Muscle layer of colon (tissue), 2 donors: ENCODE measurements at regions not wholly inside any gene's neighbourhood (a gene's known extent, or its start where the extent isn't known, plus 50 kb on each side); places are given as distances from the start of the nearest gene placed in this dataset.
"Not testable (repeated sequence)": the region's sequence is repeated elsewhere in the genome, so short reads cannot be mapped to it uniquely, and the experiment has no call there.

Experiments used
- H3K27ac ChIP-seq: one replicate; pipeline ENCODE4 v1.7.0; 2013; ENCODE audit warnings: low read depth, mild to moderate bottlenecking, low read length, moderate library complexity
- H3K27me3 ChIP-seq, 2 donors: one replicate each; pipeline ENCODE4 v1.7.0; 2013; ENCODE audit warnings: low read length in 2 of 2, mild to moderate bottlenecking in 2 of 2; ENCODE audit not compliant: insufficient read depth in 2 of 2, control insufficient read depth in 1 of 2
- H3K36me3 ChIP-seq: one replicate; pipeline ENCODE4 v1.7.0; 2013; ENCODE audit warnings: mild to moderate bottlenecking, low read length; ENCODE audit not compliant: insufficient read depth
- H3K4me1 ChIP-seq: one replicate; pipeline ENCODE4 v1.7.0; 2013; ENCODE audit warnings: mild to moderate bottlenecking, low read length; ENCODE audit not compliant: insufficient read depth
- H3K4me3 ChIP-seq, 2 donors: one replicate each; pipeline ENCODE4 v1.7.0; 2013; ENCODE audit warnings: low read length in 2 of 2, low read depth in 1 of 2, mild to moderate bottlenecking in 1 of 2, moderate library complexity in 1 of 2
- H3K9ac ChIP-seq: one replicate; pipeline ENCODE4 v1.7.0; 2013; ENCODE audit warnings: low read length
- H3K9me3 ChIP-seq: one replicate; pipeline ENCODE4 v1.7.0; 2013; ENCODE audit warnings: mild to moderate bottlenecking, low read length
- donor health status: abdominal sarcoma.
- donor health status: Adenocarcinoma of cecum.

GRCh38 chr5:15124461-15124860, 252.9 kb upstream of the ANKH start:
- Histone ChIP-seq H3K4me3 (no peak overlapping the region), H3K27me3 (no peaks in the 10 kb centered on the region), H3K36me3 (no peaks in the 10 kb centered on the region), H3K27ac (no peak overlapping the region), H3K4me1 (no peaks in the 10 kb centered on the region), H3K9me3 (no peaks in the 10 kb centered on the region), H3K9ac (no peak overlapping the region)

GRCh38 chr5:15117688-15118087, 246.1 kb upstream of the ANKH start:
- no peak overlapping the region for H3K4me3 ChIP-seq
- no peaks in the 10 kb centered on the region for H3K4me1 ChIP-seq
- no peak overlapping the region for H3K9ac ChIP-seq
- H3K36me3 ChIP-seq, result no peaks in the 10 kb centered on the region
- no peak overlapping the region for H3K27ac ChIP-seq
- no peaks in the 10 kb centered on the region for H3K9me3 ChIP-seq
- H3K27me3 ChIP-seq, result no peaks in the 10 kb centered on the region

GRCh38 chr5:15116996-15117395, 245.4 kb upstream of the ANKH start:
- Histone ChIP-seq H3K27me3 (no peaks in the 10 kb centered on the region), H3K27ac (no peak overlapping the region), H3K9me3 (no peaks in the 10 kb centered on the region), H3K9ac (no peak overlapping the region), H3K4me3 (no peak overlapping the region), H3K36me3 (no peaks in the 10 kb centered on the region), H3K4me1 (no peaks in the 10 kb centered on the region)

DNA sequence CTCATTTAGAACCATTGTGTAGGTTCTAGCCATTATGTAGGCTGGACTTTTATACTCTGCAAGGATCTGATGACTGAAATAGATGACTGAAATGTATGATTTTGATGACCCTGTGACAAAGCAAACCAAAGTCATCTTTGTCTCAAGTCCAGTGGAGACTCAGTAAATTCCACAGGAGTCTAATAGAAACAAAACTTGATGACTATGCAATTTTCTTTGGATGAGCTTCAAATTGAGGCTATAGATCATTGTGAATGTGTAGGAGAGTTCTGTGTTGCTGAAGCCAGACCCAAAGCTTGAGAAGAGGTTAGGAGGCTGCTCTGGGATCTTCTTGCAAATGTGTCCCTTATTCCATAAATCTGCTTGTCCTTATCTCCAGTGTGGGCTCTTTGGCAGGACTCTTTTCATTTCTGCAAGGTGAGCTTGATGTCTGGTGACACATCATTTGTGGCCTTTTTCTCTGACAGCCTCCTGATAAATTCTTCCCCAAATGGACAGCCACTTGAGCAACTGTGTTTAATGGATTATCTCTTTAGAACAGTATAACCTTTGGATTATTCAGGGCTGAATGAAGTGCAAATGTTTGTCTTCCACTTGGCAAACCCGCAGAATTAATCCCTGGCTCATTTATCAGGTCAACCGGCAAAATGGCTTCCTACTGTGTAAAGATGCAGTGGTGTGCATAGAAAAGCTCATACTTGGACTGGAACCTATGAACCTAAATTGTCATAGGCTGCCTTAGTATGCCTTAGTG, 235.1 kb upstream of the ANKH start:
- Histone ChIP-seq H3K27me3 (no peaks in the 10 kb centered on the region), H3K4me1 (peaks cover 6% of the 10 kb centered on the region), H3K4me3 (no peak overlapping the region), H3K27ac (no peak overlapping the region), H3K9me3 (no peaks in the 10 kb centered on the region), H3K9ac (no peak overlapping the region), H3K36me3 (no peaks in the 10 kb centered on the region)

DNA sequence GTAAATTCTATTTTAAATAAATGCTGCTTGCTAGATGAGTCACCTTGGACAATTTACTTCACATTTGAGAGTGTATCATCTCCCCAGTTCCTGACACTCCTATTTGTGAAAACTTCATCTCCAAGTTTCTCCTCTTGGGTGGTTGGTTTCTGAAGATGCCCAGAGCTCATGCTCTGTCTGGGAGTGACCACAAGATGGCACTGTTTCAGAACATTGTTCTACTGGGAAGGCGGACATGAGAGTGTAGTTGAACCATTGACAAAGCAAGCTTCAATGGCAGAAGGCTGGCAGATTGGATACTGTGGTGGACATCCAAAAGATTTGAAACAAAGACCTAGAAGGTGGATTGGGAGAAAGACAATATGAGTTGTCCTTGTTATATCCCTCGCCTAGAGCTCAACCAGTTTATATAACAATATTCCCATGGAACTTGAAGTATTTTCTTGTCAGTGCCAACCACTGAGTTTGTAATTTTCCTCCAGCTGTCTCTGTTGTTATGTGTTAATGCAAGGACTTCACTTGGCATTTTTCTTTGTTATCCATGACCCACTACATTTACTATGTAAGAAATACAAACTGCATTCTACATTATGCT, 234.3 kb upstream of the ANKH start:
- peaks cover 6% of the 10 kb centered on the region for H3K4me1 ChIP-seq
- no peak overlapping the region for H3K4me3 ChIP-seq
- H3K27me3 ChIP-seq, result no peaks in the 10 kb centered on the region
- H3K9me3 ChIP-seq, result no peaks in the 10 kb centered on the region
- no peak overlapping the region for H3K9ac ChIP-seq
- H3K36me3 ChIP-seq, result no peaks in the 10 kb centered on the region
- no peak overlapping the region for H3K27ac ChIP-seq

GRCh38 chr5:15103864-15104263, 232.3 kb upstream of the ANKH start:
- Histone ChIP-seq H3K9me3 (no peaks in the 10 kb centered on the region), H3K4me1 (peaks cover 6% of the 10 kb centered on the region), H3K36me3 (no peaks in the 10 kb centered on the region), H3K27ac (no peak overlapping the region), H3K9ac (no peak overlapping the region), H3K27me3 (no peaks in the 10 kb centered on the region), H3K4me3 (no peak overlapping the region)

- Histone ChIP-seq H3K9ac (no peak overlapping the region), H3K9me3 (no peaks in the 10 kb centered on the region), H3K4me3 (no peak overlapping the region), H3K27me3 (no peaks in the 10 kb centered on the region), H3K27ac (no peak overlapping the region), H3K4me1 (peaks cover 6% of the 10 kb centered on the region), H3K36me3 (no peaks in the 10 kb centered on the region)
These were observed 231.6 kb upstream of the ANKH start for GRCh38 chr5:15103130-15103529.

DNA sequence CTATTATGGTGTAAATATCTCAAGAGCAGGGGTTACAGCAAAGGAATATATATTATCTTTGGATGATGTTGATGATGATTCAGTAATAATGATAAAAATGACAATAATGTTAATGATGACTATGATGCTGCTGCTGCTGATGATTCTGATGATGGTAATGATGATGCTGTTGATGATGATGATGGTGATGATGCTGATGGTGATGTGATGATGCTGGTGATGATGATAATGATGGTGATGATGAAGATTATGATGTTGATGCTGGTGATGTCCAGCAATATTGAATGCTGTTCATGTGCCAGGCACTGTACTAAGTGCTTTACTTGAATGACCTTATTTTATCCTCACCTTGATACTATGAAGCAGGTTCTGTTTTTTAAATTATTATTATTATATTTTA, 226.0 kb upstream of the ANKH start:
- H3K27me3 ChIP-seq, result no peaks in the 10 kb centered on the region
- no peak overlapping the region for H3K27ac ChIP-seq
- H3K9ac ChIP-seq, result no peak overlapping the region
- H3K4me1 ChIP-seq, result peaks cover 4% of the 10 kb centered on the region
- no peaks in the 10 kb centered on the region for H3K36me3 ChIP-seq
- H3K4me3 ChIP-seq, result no peak overlapping the region
- no peaks in the 10 kb centered on the region for H3K9me3 ChIP-seq

- H3K27me3 ChIP-seq, H3K4me3 ChIP-seq, H3K9me3 ChIP-seq, H3K27ac ChIP-seq, H3K4me1 ChIP-seq, H3K36me3 ChIP-seq, H3K9ac ChIP-seq: not testable (repeated sequence)
These were observed 225.1 kb upstream of the ANKH start for GRCh38 chr5:15096686-15097085.

GRCh38 chr5:15092801-15093200, 221.2 kb upstream of the ANKH start:
- H3K36me3 ChIP-seq, result no peaks in the 10 kb centered on the region
- H3K27ac ChIP-seq, result no peak overlapping the region
- H3K4me3 ChIP-seq, result no peak overlapping the region
- no peaks in the 10 kb centered on the region for H3K9me3 ChIP-seq
- no peaks in the 10 kb centered on the region for H3K4me1 ChIP-seq
- no peaks in the 10 kb centered on the region for H3K27me3 ChIP-seq
- H3K9ac ChIP-seq, result no peak overlapping the region

GRCh38 chr5:15085671-15086070, 214.1 kb upstream of the ANKH start:
- Histone ChIP-seq H3K9ac (no peak overlapping the region), H3K27ac (no peak overlapping the region), H3K9me3 (no peaks in the 10 kb centered on the region)

DNA sequence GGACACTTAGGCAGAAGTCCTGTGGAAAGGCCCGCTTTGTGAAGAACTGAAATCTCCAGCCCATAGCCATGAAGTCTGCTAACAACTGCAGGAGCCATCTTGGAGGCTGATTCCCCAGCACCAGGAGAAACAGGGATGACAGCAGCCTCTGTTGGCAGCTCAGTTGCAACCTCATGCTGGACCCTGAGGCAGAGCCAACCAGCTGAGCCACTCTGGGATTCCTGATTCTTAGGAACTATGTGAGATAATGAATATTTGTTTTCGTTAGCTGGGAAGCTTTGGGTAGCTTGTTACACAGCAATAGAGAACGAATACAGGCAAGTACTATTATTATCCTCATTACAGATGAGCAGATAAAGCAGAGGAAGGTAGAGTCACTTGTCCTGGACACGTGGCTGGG, 210.5 kb upstream of the ANKH start:
- Histone ChIP-seq H3K4me3 (no peak overlapping the region), H3K27ac (no peak overlapping the region), H3K9me3 (no peaks in the 10 kb centered on the region), H3K9ac (no peak overlapping the region), H3K27me3 (no peaks in the 10 kb centered on the region), H3K36me3 (no peaks in the 10 kb centered on the region), H3K4me1 (no peaks in the 10 kb centered on the region)

More at GRCh38 chr5:15085671-15086070, 214.1 kb upstream of the ANKH start:
- H3K4me1 ChIP-seq, result no peaks in the 10 kb centered on the region
- no peaks in the 10 kb centered on the region for H3K36me3 ChIP-seq
- H3K27me3 ChIP-seq, result no peaks in the 10 kb centered on the region
- H3K4me3 ChIP-seq, result no peak overlapping the region
